Thyroid gland (tissue), 4 donors: ENCODE measurements at regions not wholly inside any gene's neighbourhood (a gene's known extent, or its start where the extent isn't known, plus 50 kb on each side); places are given as distances from the start of the nearest gene placed in this dataset.

Source experiments
- DNase-seq, 2 donors: peaks; one replicate each; pipeline ENCODE4 v3.0.0-alpha.2; 2019
- H3K27ac ChIP-seq, 3 donors: fragments of 200-600 bp; sonication (generic); 1 replicate in 2 of 3; 2 replicates in 1 of 3; pipeline ENCODE4 v1.5.1; 2016 to 2019; ENCODE audit warnings: mild to moderate bottlenecking in 1 of 3, moderate library complexity in 1 of 3
- H3K27me3 ChIP-seq: fragments of 200-600 bp; sonication (generic); one replicate; pipeline ENCODE4 v1.5.1; 2019
- H3K36me3 ChIP-seq, 2 donors: fragments of 200-600 bp; sonication (generic); one replicate each; pipeline ENCODE4 v1.5.1; 2016 to 2019
- H3K4me1 ChIP-seq, 2 donors: fragments of 200-600 bp; sonication (generic); one replicate each; pipeline ENCODE4 v1.5.1; 2017 to 2019
- H3K4me3 ChIP-seq, 3 donors: fragments of 200-600 bp; sonication (generic); replicated peaks in 1 of 3; 1 replicate in 2 of 3; 2 replicates in 1 of 3; pipeline ENCODE4 v1.5.1; 2016; ENCODE audit warnings: mild to moderate bottlenecking in 1 of 3
- H3K9me3 ChIP-seq: fragments of 200-600 bp; sonication (generic); one replicate; pipeline ENCODE4 v1.5.1; 2017
- CTCF ChIP-seq, 6 experiments: fragments of 200-600 bp in 3 of 6; fragments of 450-650 bp in 3 of 6; sonication (generic) in 3 of 6; IDR thresholded peaks; one replicate each; pipeline ENCODE4 v1.5.1; 2016 to 2019; ENCODE audit warnings: antibody characterized with exemption in 6 of 6, mild to moderate bottlenecking in 2 of 6, inconsistent platforms in 1 of 6, moderate library complexity in 1 of 6
- POLR2A ChIP-seq, 2 donors: fragments of 450-650 bp; IDR thresholded peaks; one replicate each; pipeline ENCODE4 v1.6.1; 2017; ENCODE audit warnings: antibody characterized with exemption in 2 of 2, mild to moderate bottlenecking in 2 of 2, moderate library complexity in 1 of 2
- WGBS, 2 donors: methylation state at CpG; one replicate each; pipeline ENCODE4 v1.1.5; 2017; 5-methylcytosine and 5-hydroxymethylcytosine counted together
- intact Hi-C: fragments of 100-400 bp; cut with DNase I; formaldehyde crosslinking; loops from one replicate; pipeline ENCODE4 v1.15.1; 2023

- intact Hi-C loops = no loop called here
- 59 to 71% methylated on average over 3 to 8 of the region's 8 CpGs for WGBS, 2 donors
These were observed 277.5 kb upstream of the MVB12B start for GRCh38 chr9:126049088-126049487.

GRCh38 chr9:126049896-126050604, 276.6 kb upstream of the MVB12B start:
- TF ChIP-seq POLR2A (IDR thresholded peaks at IDR 0.05) = no peak
- 70 to 75% methylated on average over 19 to 24 of the region's 26 CpGs for WGBS, 2 donors
- H3K36me3 ChIP-seq = no peaks in the 10 kb centered on the region
- intact Hi-C loops = no loop called here
- no peaks in the 10 kb centered on the region for H3K27me3 ChIP-seq
- no peak overlapping the region for H3K4me3 ChIP-seq
- no peak overlapping the region for H3K27ac ChIP-seq
- no peak for DNase-seq
- H3K9me3 ChIP-seq = no peaks in the 10 kb centered on the region
- H3K4me1 ChIP-seq = no peaks in the 10 kb centered on the region

More at GRCh38 chr9:126049088-126049487, 277.5 kb upstream of the MVB12B start:
- DNase-seq = no peak
- H3K9me3 ChIP-seq = no peaks in the 10 kb centered on the region
- H3K27ac ChIP-seq = no peak overlapping the region
- no peaks in the 10 kb centered on the region for H3K36me3 ChIP-seq
- no peaks in the 10 kb centered on the region for H3K4me1 ChIP-seq
- TF ChIP-seq CTCF (IDR thresholded peaks at IDR 0.05) (no peak), POLR2A (IDR thresholded peaks at IDR 0.05) (no peak)
- no peak overlapping the region for H3K4me3 ChIP-seq
- no peaks in the 10 kb centered on the region for H3K27me3 ChIP-seq

- DNase-seq = no peak
- H3K4me3 ChIP-seq = no peak overlapping the region
- H3K36me3 ChIP-seq = no peaks in the 10 kb centered on the region
- TF ChIP-seq POLR2A (IDR thresholded peaks at IDR 0.05) = no peak
- no peak for TF ChIP-seq CTCF (IDR thresholded peaks at IDR 0.05)
- H3K27ac ChIP-seq = no peak overlapping the region
- intact Hi-C loops = no loop called here
- H3K27me3 ChIP-seq = no peaks in the 10 kb centered on the region
- H3K9me3 ChIP-seq = no peaks in the 10 kb centered on the region
- WGBS, 2 donors = 74 to 75% methylated on average over 9 of the region's 9 CpGs
- no peaks in the 10 kb centered on the region for H3K4me1 ChIP-seq
These were observed 276.0 kb upstream of the MVB12B start for GRCh38 chr9:126050605-126050990.

GRCh38 chr9:126051446-126052130, 275.0 kb upstream of the MVB12B start:
- DNase-seq = no peak
- Histone ChIP-seq H3K27me3 (no peaks in the 10 kb centered on the region), H3K9me3 (no peaks in the 10 kb centered on the region), H3K4me3 (no peak overlapping the region), H3K36me3 (no peaks in the 10 kb centered on the region), H3K27ac (no peak overlapping the region), H3K4me1 (no peaks in the 10 kb centered on the region)
- intact Hi-C loops = no loop called here
- TF ChIP-seq POLR2A (IDR thresholded peaks at IDR 0.05) = no peak
- whole genome bisulfite sequencing, 2 donors = 84 to 86% methylated on average over 11 to 12 of the region's 15 CpGs

GRCh38 chr9:126052791-126053190, 273.8 kb upstream of the MVB12B start:
- WGBS, 2 donors = 75 to 82% methylated on average over 2 to 6 of the region's 6 CpGs
- TF ChIP-seq CTCF (IDR thresholded peaks at IDR 0.05) (no peak), POLR2A (IDR thresholded peaks at IDR 0.05) (no peak)
- H3K4me3 ChIP-seq = no peak overlapping the region
- no peak overlapping the region for H3K27ac ChIP-seq
- no peak for DNase-seq
- H3K4me1 ChIP-seq = no peaks in the 10 kb centered on the region
- H3K36me3 ChIP-seq = no peaks in the 10 kb centered on the region
- H3K9me3 ChIP-seq = no peaks in the 10 kb centered on the region
- intact Hi-C loops = no loop called here
- no peaks in the 10 kb centered on the region for H3K27me3 ChIP-seq

- no peak overlapping the region for H3K4me3 ChIP-seq
- no peak overlapping the region for H3K27ac ChIP-seq
- DNase-seq = no peak
- intact Hi-C loops = no loop called here
- no peaks in the 10 kb centered on the region for H3K4me1 ChIP-seq
- no peaks in the 10 kb centered on the region for H3K36me3 ChIP-seq
- no peaks in the 10 kb centered on the region for H3K27me3 ChIP-seq
- no peak for TF ChIP-seq POLR2A (IDR thresholded peaks at IDR 0.05)
- TF ChIP-seq CTCF (IDR thresholded peaks at IDR 0.05) = no peak
- no peaks in the 10 kb centered on the region for H3K9me3 ChIP-seq
- 57 to 65% methylated on average over 6 of the region's 6 CpGs for WGBS, 2 donors
These were observed 272.7 kb upstream of the MVB12B start for GRCh38 chr9:126053913-126054312.
